Gastrocnemius medialis (tissue), 4 donors: ENCODE measurements at regions not wholly inside any gene's neighbourhood (a gene's known extent, or its start where the extent isn't known, plus 50 kb on each side); places are given as distances from the start of the nearest gene placed in this dataset.

Experiments used
- CTCF ChIP-seq, 5 experiments: fragments of 450-650 bp in 3 of 5; fragments of 200-600 bp in 2 of 5; sonication (generic) in 2 of 5; IDR thresholded peaks in 4 of 5; conservative IDR thresholded peaks in 1 of 5; 1 replicate in 4 of 5; 2 replicates in 1 of 5; pipeline ENCODE4 v1.5.1; 2016 to 2019; ENCODE audit warnings: antibody characterized with exemption in 5 of 5, mild to moderate bottlenecking in 3 of 5, moderate library complexity in 3 of 5
- POLR2A ChIP-seq, 2 donors: fragments of 450-650 bp; IDR thresholded peaks; one replicate each; pipeline ENCODE4 v1.6.1; 2017; ENCODE audit warnings: antibody characterized with exemption in 2 of 2, mild to moderate bottlenecking in 2 of 2, moderate library complexity in 2 of 2

GRCh38 chr3:95226437-95226836 is 1163.6 kb downstream of the NSUN3 start:
- TF ChIP-seq CTCF (IDR thresholded peaks at IDR 0.05 in 4 of 5, conservative IDR thresholded peaks at IDR 0.05 in 1 of 5) (no peak), POLR2A (IDR thresholded peaks at IDR 0.05) (no peak)
